PC-3 (cell line): ENCODE measurements at regions not wholly inside any gene's neighbourhood (a gene's known extent, or its start where the extent isn't known, plus 50 kb on each side); places are given as distances from the start of the nearest gene placed in this dataset.

Source experiments
- ATAC-seq: fragments of 200-7000 bp; cut with Tn5 transposase; 2 replicates; pipeline ENCODE4 v1.9.1; 2020; ENCODE audit warnings: mild to moderate bottlenecking, moderate library complexity
- BruUV-seq: library from RNA; stranded (reverse); fragments of 400-500 nt; replicated peaks from 2 replicates; lab custom pipeline; 2021; lab: Mats Ljungman, UMichigan
- CTCF ChIA-PET: fragments of 300-600 bp; sonication (Branson Sonifier 250); formaldehyde crosslinking; loops from one replicate; lab custom pipeline; 2022; ENCODE audit warnings: antibody characterized with exemption; lab: Charles Lee
- POLR2A ChIA-PET: fragments of 300-600 bp; sonication (Branson Sonifier 250); formaldehyde crosslinking; loops from one replicate; lab custom pipeline; 2022; ENCODE audit warnings: antibody characterized with exemption; ENCODE audit not compliant: unreplicated experiment; lab: Charles Lee
- DNase-seq: peaks from one replicate; pipeline ENCODE4 v3.0.0-alpha.2; 2015
- H2AFZ ChIP-seq: fragments of 300-600 bp; sonication (generic); 2 replicates; pipeline ENCODE4 v1.6.0; 2016; ENCODE audit warnings: antibody characterized with exemption, low read length
- H3F3A ChIP-seq: fragments of 300-600 bp; sonication (generic); one replicate; pipeline ENCODE4 v1.6.0; 2017; ENCODE audit warnings: antibody characterized with exemption, low read length, control low read depth, mild to moderate bottlenecking; ENCODE audit not compliant: unreplicated experiment
- H3K27ac ChIP-seq: fragments of 300-600 bp; sonication (generic); 2 replicates; pipeline ENCODE4 v1.5.1; 2016; ENCODE audit warnings: mild to moderate bottlenecking, low read length
- H3K27me3 ChIP-seq: fragments of 300-600 bp; sonication (generic); 2 replicates; pipeline ENCODE4 v1.6.1; 2016; ENCODE audit warnings: low read length, mixed read lengths
- H3K36me3 ChIP-seq: fragments of 300-600 bp; sonication (generic); 2 replicates; pipeline ENCODE4 v1.6.1; 2016; ENCODE audit warnings: low read depth, mixed run types, low read length, mixed read lengths
- H3K4me1 ChIP-seq: fragments of 300-600 bp; sonication (generic); 2 replicates; pipeline ENCODE4 v1.5.1; 2016; ENCODE audit warnings: low read length; ENCODE audit not compliant: insufficient read depth
- H3K4me2 ChIP-seq: fragments of 300-600 bp; sonication (generic); 2 replicates; pipeline ENCODE4 v1.6.0; 2016; ENCODE audit warnings: low read length
- H3K4me3 ChIP-seq: fragments of 300-600 bp; sonication (generic); 2 replicates; pipeline ENCODE4 v1.5.1; 2016; ENCODE audit warnings: mild to moderate bottlenecking, low read length, mixed read lengths
- H3K79me2 ChIP-seq: fragments of 300-600 bp; sonication (generic); 2 replicates; pipeline ENCODE4 v1.6.1; 2017; ENCODE audit warnings: low read length, mixed read lengths
- H3K9ac ChIP-seq: fragments of 300-600 bp; sonication (generic); 2 replicates; pipeline ENCODE4 v1.6.0; 2016; ENCODE audit warnings: mild to moderate bottlenecking, low read length
- H3K9me2 ChIP-seq: fragments of 300-600 bp; sonication (generic); replicated peaks from 2 replicates; pipeline ENCODE4 v1.6.1; 2016; ENCODE audit warnings: mixed run types, low read length, mixed read lengths
- H3K9me3 ChIP-seq: fragments of 300-600 bp; sonication (generic); 2 replicates; pipeline ENCODE4 v1.6.1; 2016; ENCODE audit warnings: low read length, mixed read lengths
- H4K20me1 ChIP-seq: fragments of 300-600 bp; sonication (generic); 2 replicates; pipeline ENCODE4 v1.6.1; 2016; ENCODE audit warnings: low read length, mixed read lengths
- EZH2 ChIP-seq: fragments of 300-600 bp; sonication (generic); IDR thresholded peaks from one replicate; pipeline ENCODE4 v1.6.1; 2017; ENCODE audit warnings: antibody characterized with exemption, mild to moderate bottlenecking, low read length; ENCODE audit not compliant: unreplicated experiment
- EZH2phosphoT487 ChIP-seq: fragments of 300-600 bp; sonication (generic); IDR thresholded peaks from 2 replicates; pipeline ENCODE4 v1.6.1; 2018; ENCODE audit warnings: mild to moderate bottlenecking, antibody characterized with exemption, low read length, borderline replicate concordance
- intact Hi-C: fragments of 100-400 bp; cut with micrococcal nuclease; formaldehyde crosslinking; loops from 2 replicates; pipeline ENCODE4 v1.9.0; 2023
- TF ChIP-seq, protein P1 (sequence below): fragments of 300-600 bp; sonication (generic); conservative IDR thresholded peaks from 2 replicates; pipeline ENCODE4 v1.5.1; 2017; ENCODE audit warnings: antibody characterized with exemption, low read depth, mild to moderate bottlenecking, low read length

- ChIA-PET CTCF (no interaction called here), POLR2A (no interaction called here)
- no peak for DNase-seq
- H3K27ac ChIP-seq, result no peak overlapping the region
- H3K4me3 ChIP-seq, result no peak overlapping the region
- no peaks in the 10 kb centered on the region for H3K36me3 ChIP-seq
- BruUV-seq, result no TSS peak
- intact Hi-C loops, result loop anchor here (5.0 kb wide), 1 partner anchor 182 kb away; the partner anchor contains the start of gene STT3B
- no peaks in the 10 kb centered on the region for H4K20me1 ChIP-seq
- no peak for ATAC-seq
- H3K79me2 ChIP-seq, result no peaks in the 10 kb centered on the region
- H3K4me1 ChIP-seq, result peaks cover 5% of the 10 kb centered on the region; the same call in 1 of the 2 replicates
- no peak overlapping the region for H2AFZ ChIP-seq
- no peaks in the 10 kb centered on the region; the same call in 1 of the 2 replicates for H3K9me2 ChIP-seq
- H3F3A ChIP-seq, result no peaks in the 10 kb centered on the region
- H3K9me3 ChIP-seq, result no peaks in the 10 kb centered on the region
- TF ChIP-seq, protein P1, sequence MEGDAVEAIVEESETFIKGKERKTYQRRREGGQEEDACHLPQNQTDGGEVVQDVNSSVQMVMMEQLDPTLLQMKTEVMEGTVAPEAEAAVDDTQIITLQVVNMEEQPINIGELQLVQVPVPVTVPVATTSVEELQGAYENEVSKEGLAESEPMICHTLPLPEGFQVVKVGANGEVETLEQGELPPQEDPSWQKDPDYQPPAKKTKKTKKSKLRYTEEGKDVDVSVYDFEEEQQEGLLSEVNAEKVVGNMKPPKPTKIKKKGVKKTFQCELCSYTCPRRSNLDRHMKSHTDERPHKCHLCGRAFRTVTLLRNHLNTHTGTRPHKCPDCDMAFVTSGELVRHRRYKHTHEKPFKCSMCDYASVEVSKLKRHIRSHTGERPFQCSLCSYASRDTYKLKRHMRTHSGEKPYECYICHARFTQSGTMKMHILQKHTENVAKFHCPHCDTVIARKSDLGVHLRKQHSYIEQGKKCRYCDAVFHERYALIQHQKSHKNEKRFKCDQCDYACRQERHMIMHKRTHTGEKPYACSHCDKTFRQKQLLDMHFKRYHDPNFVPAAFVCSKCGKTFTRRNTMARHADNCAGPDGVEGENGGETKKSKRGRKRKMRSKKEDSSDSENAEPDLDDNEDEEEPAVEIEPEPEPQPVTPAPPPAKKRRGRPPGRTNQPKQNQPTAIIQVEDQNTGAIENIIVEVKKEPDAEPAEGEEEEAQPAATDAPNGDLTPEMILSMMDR, result no peak
- TF ChIP-seq EZH2 (no peak), EZH2phosphoT487 (no peak)
- H3K4me2 ChIP-seq, result no peak overlapping the region
- H3K9ac ChIP-seq, result no peak overlapping the region
- no peaks in the 10 kb centered on the region for H3K27me3 ChIP-seq
These were observed 182.4 kb upstream of the STT3B start for GRCh38 chr3:31350307-31350706.

DNA sequence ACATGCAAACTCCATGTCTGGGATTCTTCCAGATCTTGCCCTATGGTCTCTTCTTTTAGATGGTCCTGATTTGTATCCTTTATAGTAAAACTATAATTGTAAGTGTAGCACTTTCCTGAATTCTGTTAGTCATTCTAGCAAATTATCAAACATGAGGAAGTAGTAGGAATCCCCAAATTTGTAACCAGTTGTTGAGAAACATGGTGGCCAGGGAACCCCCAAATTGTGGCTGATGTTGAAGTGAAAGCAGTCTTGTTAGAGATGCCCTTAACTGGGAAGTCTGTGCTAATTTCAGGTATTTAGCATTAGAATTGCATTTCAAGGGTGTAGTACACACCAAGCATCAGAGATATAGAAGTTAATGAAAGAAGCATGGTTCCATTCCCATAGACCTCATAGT is 180.4 kb upstream of the STT3B start:
- DNase-seq (no peak), ATAC-seq (no peak)
- ChIA-PET POLR2A (no interaction called here), CTCF (no interaction called here)
- no TSS peak for BruUV-seq
- no peak overlapping the region for H3K27ac ChIP-seq
- H3K4me3 ChIP-seq, result no peak overlapping the region
- H3K27me3 ChIP-seq, result no peaks in the 10 kb centered on the region
- H3K4me2 ChIP-seq, result no peak overlapping the region
- no peaks in the 10 kb centered on the region for H3K79me2 ChIP-seq
- no peak for TF ChIP-seq EZH2
- TF ChIP-seq, protein P1, result no peak
- TF ChIP-seq EZH2phosphoT487, result no peak
- no peaks in the 10 kb centered on the region for H3K9me3 ChIP-seq
- no peaks in the 10 kb centered on the region; the same call in 1 of the 2 replicates for H3K9me2 ChIP-seq
- H3K4me1 ChIP-seq, result peaks cover 5% of the 10 kb centered on the region; the same call in 1 of the 2 replicates
- no peaks in the 10 kb centered on the region for H4K20me1 ChIP-seq
- H2AFZ ChIP-seq, result no peak overlapping the region
- no peaks in the 10 kb centered on the region for H3F3A ChIP-seq
- no peaks in the 10 kb centered on the region for H3K36me3 ChIP-seq
- no peak overlapping the region for H3K9ac ChIP-seq
- intact Hi-C loops, result loop anchor here (5.0 kb wide), 1 partner anchor 180 kb away; the partner anchor contains the start of gene STT3B

DNA sequence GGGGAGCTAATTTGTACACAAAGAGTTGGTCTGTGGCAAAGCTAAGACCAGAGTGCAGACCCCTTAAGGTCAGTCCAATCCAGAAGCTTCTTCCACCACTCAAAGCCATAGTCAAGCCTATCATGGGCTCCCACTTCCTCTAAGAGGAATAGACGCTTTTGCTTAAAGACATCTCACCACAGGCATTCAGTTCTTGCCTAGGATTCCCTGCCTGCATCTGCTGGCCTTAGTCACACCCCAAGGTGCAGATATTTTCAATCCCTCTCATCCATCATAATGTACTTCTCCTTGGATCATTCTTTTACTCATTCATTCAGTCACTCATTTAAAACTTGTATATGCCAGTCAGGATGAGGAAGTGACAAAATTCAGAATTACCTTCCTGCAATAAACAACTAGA is 179.6 kb upstream of the STT3B start:
- no TSS peak for BruUV-seq
- Histone ChIP-seq H2AFZ (no peak overlapping the region), H3K36me3 (no peaks in the 10 kb centered on the region), H3K9me3 (no peaks in the 10 kb centered on the region), H3K79me2 (no peaks in the 10 kb centered on the region), H4K20me1 (no peaks in the 10 kb centered on the region), H3K9me2 (no peaks in the 10 kb centered on the region; the same call in 1 of the 2 replicates), H3K4me1 (peaks cover 5% of the 10 kb centered on the region; the same call in 1 of the 2 replicates), H3K4me2 (no peak overlapping the region), H3K27me3 (no peaks in the 10 kb centered on the region), H3K4me3 (no peak overlapping the region), H3K27ac (no peak overlapping the region), H3F3A (no peaks in the 10 kb centered on the region), H3K9ac (no peak overlapping the region)
- POLR2A ChIA-PET, result no interaction called here
- intact Hi-C loops, result loop anchor here (5.0 kb wide), 1 partner anchor 179 kb away; the partner anchor contains the start of gene STT3B
- no peak for TF ChIP-seq EZH2
- TF ChIP-seq, protein P1, result no peak
- no peak for TF ChIP-seq EZH2phosphoT487
- DNase-seq (no peak), ATAC-seq (no peak)
- CTCF ChIA-PET, result no interaction called here
